GM18907 (cell line): ENCODE measurements at regions not wholly inside any gene's neighbourhood (a gene's known extent, or its start where the extent isn't known, plus 50 kb on each side); places are given as distances from the start of the nearest gene placed in this dataset.
A peak's percentile ranks its signal among the peaks of the same experiment; 100 is the strongest.
"Not testable (repeated sequence)": the region's sequence is repeated elsewhere in the genome, so short reads cannot be mapped to it uniquely, and the experiment has no call there.

Experiments used
- ATAC-seq: cut with Tn5 transposase; IDR thresholded peaks from one replicate; pipeline ENCODE4 v1.9.1; 2021; ENCODE audit warnings: mild to moderate bottlenecking, moderate library complexity; ENCODE audit not compliant: unreplicated experiment

DNA sequence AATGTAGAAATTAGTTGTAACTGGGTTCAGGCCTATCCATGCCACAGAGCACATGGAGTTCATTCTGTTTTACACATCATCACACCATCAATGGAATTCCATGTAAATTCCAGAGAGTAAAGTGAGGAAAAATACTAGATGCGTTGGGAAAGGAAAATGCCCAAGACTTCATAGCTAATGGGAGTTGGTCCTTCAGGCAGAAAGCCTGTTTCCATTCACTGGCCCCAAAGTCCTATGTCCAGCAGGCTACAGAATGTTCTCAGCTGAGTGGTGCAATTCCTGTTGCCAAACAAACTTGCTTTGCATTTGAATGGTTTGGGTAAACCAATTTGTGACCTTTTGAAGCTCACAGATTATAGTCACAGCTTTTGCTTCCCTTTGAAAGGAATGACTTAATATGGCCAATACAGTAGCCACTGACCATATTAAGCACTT, 164.6 kb upstream of the PFN2 start:
- ATAC-seq = no peak

DNA sequence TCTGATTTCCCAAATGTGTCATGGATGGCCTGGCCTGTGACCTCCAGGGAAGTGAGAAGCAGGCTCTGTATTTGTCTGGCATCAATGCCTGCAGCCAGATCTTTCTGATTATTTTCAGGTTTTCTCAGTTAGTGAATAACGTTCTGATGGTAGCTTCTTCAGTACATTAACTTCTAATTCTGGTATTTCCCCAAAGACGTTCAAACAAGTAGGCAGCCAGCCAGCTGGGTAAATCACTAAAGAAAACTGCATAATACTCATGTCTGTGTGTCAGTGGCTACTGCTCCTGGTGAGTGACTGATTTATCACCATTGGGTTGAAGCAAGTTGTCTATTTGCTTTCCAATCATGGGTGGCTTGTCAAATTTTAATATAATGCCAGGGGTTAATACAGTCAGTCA, 162.6 kb upstream of the PFN2 start:
- ATAC-seq = no peak

DNA sequence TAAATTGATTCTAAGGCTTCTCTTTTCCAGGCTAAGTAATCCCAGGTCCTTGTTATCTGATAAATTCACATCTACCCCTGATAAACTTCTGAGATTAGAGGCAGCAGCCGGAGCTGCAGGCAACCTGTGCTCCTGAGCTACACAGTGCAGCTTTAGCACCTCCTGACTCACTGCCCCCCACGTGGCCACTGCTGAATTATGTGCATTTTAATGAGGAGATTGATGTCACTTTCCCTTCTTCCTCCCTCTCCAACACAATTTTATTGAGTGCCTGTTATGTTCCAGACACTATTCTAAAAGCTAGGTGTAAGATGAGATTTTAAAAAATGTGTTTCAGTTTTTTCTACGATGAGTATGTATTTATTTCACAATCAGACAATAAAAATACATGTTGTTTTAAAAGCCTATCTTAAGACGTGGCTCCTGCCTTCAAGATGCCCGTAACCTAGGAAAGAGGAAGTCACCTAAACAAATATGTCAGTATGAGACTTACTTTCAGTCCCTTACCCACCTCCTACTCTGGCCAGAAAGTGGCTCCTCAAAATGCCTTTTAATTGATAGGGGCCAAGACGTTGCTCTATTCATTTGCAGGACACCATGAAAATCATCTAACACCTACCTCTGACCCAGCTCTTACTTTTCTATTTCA, 161.5 kb upstream of the PFN2 start:
- peak; percentile 68 for ATAC-seq

DNA sequence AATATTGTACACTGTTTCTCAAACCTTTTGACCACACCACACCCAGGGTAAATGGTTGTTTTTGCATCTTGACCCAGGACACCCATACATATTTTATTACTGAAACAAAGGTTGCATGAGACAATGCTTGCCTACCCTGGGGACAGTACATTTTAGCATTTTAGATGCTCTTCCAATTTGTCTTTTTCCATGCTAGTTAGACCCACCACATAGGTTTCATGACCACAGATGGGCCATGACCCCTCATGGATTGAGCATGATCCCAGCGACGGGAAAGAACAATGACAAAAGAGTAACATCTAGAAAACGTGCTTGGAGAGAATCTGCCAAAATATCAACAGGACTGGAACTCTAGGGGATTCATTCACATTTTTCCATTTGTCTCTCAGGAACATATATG, 161.0 kb upstream of the PFN2 start:
- ATAC-seq = no peak

DNA sequence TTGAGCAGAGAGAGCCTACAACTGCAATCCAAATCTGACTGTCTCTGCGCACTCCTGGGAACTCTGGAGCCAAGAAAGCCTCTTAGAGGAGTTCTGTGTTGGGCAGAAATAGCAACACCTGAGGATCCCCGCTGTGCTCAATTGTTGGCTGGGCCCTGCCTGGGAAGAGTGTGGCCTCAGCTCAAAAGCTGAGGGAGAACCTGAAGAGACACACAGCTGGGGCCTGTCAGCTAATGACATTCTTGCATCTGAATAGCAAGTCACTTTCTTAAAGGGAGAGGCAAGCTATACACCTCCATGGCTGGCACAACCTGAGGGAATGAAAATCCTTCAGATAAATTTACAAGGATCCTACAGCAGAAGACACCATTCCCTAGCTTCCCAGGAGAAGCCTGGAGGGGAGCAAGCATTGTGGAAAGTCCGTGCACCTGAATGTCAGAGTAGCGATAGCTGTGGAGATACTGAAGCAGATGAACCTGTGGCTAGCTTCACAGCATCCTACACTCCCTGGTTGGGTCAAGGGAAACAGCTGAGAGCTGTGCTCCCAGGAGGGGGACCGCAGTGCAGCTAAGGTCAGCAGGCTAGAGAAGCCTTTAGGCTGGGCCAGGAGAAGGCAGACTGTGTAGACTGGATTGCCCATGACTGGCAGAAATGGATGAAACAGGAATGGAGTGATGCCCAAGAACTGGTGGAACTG, 159.9 kb upstream of the PFN2 start:
- ATAC-seq = no peak

DNA sequence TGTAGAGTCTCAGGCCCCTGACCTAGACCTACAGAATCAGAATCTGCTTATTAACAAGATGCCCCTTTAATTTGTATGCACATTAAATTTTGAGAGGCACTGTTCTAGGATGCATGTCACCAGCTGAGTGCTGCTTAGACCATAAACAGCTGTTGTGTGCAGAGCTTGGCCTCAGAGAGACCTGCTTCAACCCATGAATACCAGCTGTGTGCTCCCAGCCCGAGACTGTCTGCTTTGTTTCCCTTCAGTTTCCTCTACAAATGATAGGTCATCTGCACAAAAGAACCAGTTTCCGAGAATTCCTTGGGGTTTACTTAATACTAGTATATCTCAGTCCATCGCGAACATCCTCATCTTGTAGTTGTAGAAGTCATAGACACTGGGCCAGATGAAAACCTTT, 158.5 kb upstream of the PFN2 start:
- ATAC-seq = no peak

DNA sequence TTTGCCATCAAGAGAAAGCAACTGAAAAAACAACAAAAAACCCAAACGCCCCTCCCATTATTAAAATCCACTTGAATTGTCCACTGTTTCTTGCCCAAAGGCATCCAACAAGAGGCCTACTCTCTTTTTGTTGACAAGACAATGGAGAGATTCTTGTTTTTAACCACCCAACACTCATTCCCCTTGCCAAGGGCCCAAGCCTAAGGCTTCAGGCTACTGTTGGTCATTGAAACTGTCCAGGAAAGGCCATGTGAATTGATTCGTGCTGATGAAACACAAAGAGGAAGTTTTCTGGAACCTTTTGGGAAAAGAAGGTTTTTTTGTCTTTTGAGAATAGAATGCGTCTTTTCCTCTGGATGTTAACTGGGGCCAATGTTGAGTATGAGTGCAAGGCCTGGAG, 157.4 kb upstream of the PFN2 start:
- no peak for ATAC-seq

DNA sequence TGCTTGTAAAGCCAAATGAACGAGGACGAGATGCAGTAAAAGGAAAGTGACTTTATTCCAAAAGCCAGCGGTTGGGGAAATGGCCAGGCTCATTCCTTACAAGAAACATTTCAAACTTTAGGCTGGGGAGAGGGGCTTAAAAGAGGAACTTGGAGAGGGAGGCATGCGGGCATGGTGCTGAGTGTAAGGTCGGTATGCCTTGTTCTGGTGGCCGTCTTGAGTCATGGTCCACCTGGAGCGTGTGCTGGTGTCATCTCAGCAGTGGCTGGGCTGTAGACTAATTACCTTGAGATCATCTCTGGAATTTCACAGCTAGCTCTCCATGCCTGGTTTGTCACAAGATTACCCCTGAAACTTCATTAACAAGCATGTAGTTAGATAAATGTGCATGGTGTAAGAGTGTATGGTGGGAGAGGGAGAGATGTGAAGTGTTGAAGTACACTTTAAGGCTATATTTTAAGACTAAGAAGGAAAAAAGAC, 156.4 kb upstream of the PFN2 start:
- no peak for ATAC-seq

DNA sequence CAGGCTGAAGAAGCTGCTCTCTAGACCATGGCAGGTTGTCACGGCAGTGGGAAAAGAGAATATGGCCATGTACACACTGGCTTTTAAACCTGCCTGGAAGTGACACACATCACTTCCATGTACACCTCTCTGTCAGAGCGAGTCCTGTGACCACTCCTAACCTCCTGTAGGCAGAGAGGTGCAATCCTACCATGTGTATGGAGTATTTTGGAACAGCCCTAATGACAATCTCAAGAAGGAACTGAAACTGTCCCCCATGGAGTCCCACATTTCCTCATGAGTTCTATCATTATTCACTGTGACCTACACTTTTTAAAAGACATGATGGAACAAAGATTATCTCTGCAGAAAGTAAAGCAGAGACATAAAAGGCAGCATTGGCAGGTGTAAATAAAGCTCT, 153.4 kb upstream of the PFN2 start:
- no peak for ATAC-seq

DNA sequence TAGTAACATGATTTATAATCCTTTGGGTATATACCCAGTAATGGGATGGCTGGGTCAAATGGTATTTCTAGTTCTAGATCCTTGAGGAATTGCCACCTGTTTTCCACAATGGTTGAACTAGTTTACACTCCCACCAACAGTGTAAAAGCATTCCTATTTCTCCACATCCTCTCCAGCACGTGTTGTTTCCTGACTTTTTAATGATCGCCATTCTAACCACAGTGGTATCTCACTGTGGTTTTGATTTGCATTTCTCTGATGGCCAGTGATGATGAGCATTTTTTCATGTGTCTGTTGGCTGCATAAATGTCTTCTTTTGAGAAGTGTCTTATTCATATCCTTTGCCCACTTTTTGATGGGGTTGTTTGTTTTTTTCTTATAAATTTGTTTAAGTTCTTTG, 152.6 kb upstream of the PFN2 start:
- not testable (repeated sequence) for ATAC-seq

DNA sequence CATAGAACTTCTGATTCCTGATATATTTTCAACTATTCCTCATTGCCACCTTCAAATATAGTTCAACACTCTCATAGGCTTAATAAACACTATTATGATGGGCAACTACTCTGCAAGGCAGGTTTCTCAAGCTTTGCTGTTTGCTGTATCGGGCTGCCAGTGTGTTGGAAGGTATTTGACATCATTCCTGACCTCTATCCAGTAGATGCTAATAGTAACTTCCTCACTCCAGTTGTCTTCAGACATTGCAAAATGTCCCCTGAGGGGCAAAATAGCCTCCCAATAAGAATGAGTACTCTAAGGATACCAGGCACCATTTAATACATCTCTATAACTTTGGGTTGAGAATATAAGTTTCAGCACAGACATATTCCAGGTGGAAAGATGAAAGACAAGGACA, 147.5 kb upstream of the PFN2 start:
- no peak for ATAC-seq

DNA sequence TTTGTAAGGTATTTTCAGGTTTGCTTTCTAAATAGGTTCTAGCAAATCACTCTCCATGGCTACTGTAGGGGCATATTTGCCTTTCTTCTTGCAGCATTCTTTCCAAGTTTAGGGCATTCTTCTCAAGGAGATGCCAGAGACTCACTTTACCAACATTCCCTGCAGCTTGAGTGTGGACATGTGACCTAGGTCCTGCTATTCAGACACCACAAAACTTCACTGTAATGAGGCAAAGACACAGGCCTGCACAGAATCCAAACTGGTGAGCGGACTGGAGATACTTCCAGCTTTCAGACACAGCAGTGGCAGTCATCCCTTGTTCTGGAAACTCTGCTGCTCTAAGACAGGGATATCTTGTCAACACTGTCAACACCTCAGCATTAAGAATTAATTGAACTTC, 146.4 kb upstream of the PFN2 start:
- ATAC-seq = no peak

DNA sequence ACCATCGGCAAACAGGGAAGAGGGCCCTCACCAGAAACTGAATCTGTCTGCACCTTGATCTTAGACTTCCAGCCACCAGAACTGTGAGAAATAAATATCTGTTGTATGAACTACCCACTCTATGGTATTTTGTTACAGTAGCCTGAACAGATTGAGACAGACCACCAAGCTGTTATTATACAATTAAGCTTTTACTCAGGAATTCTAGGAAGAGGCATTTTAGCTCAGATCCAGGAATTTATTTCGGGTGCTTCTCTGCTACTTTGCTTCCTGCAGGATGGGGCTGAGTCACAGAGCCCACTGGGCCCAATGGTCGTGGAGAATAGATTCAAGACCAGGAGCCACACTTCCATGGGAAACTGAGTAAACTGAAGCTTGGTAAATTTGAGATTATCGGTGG, 145.5 kb upstream of the PFN2 start:
- no peak for ATAC-seq

DNA sequence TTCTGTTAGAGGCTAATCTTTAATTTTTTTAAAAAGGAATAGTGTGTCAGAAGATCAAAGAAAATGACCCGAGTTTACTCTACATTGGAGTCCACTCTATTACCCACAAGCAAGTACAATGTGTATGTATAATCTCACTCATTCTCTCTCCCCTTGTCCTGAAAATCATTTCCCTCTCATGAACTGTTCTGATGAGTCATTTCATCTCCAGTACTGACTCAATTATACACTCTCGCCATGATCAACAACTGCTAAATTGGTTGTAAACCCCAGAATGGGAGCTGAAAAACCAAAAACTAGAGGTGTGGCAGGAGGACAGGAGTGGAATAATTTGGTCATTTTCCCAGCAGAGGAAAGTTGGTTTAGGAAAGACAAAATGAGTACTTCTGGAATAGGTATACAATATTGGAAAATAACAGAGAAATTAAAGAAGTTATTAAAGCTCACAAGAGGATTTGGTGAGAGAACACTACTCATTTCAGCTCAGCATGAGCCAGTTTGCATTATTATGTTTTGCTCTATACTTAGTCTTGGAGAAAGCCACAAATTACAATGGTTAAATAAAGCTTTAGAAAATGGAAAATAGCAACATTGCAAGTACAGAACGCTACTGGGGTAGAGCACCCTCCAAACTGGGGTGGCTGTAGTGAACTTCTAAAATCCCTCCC, 144.3 kb upstream of the PFN2 start:
- ATAC-seq = peak; percentile 93

DNA sequence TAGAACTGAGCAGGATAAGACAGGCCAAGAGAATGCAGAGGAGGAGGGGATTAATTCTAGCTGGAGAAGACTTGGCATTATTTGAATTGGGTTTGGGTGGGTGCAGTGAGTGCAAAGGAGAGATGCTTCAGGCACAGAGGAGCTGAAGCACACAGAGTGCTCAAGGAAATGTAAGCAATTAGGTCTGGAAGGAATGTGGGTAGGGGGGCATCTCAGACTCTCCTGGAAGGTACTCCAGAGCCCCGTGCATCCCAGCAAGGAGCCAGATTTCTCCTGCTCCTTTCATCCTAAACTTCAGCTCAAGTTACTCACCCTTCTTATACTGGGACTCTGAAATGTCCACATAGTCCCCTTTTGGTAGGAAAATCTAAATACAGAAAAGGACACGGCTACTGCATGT, 143.6 kb upstream of the PFN2 start:
- no peak for ATAC-seq

DNA sequence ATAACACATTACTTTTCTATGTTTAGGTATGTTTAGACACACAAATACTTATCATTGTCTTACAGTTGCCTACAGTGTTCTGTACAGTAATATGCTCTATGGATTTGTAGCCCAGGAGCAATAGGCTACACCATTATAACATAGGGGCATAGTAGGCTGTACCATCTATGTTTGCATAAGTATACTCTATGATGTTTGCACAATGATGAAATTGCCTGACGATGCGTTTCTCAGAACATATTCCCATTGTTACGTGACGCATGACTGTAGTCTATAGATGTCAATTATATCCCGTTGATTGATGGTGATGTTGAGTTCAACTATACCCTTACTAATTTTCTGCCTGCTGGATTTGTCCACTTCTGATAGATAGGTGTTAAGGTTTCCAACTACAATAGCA, 139.4 kb upstream of the PFN2 start:
- no peak for ATAC-seq

DNA sequence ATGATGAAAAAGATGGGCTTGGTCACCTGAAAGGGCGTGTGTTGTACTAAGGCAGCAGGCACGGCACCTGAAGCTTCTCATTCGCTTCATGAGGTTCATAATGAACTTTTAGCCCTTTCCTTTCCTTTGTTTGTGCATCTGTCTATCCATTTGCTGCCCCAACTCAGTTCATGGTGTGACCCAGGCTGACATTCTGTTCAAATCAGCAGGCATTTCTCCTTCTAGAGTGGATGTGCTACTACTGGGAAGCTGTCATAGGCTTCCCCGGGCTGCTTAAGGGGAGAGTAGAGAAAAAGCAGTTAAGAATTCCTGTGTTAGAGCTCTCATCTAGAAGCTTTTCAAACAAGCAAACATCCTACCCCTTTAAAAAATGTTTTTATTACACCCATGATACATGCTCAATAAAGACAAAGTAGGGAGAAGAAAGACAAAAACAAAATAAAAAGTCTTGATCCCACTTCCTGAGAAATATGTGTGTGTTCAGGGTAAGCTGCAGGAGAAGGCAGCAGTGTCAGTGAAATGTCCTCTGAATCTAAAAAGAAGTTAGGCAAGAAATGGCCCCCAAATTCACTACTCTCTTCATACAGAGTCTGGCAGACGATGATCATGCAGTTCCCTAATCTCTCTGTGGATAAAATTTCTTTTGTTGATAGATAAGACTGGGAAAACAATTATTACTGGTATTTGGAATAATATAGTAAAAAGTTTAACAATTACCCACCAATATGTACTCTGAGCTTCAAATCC, 136.9 kb upstream of the PFN2 start:
- no peak for ATAC-seq

DNA sequence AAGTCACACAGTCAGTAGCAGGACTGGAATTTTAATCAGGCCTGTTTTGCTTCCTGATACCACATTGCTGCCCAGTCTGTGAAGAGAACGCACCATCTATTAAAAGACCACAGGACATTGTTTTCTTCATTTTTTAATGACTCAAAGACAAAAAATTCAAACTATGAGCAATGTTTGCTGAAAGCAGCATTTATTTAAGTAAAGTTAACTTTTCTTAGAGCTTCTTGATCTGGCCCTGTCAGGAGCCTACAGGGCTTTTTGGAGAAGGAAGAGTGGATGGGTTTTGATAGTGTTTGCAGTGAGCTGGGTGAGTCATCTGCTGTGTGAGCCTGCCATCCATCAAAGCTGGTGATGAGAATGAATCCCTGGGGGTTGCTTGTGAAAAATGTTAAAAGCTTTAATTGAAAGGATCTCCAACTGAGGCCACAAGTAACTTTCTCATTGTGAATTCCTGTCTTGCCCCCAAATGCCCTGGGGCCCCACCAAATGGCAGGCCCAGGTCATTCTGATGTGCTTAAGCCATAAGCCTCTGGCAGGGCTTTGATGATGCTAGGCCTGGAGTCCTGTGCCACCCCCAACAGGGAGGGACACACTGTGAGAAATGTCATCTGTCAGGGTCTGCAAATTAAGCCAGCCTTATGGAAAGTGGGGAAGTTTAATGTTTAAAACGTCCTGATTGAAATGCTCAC, 136.2 kb upstream of the PFN2 start:
- ATAC-seq = no peak

DNA sequence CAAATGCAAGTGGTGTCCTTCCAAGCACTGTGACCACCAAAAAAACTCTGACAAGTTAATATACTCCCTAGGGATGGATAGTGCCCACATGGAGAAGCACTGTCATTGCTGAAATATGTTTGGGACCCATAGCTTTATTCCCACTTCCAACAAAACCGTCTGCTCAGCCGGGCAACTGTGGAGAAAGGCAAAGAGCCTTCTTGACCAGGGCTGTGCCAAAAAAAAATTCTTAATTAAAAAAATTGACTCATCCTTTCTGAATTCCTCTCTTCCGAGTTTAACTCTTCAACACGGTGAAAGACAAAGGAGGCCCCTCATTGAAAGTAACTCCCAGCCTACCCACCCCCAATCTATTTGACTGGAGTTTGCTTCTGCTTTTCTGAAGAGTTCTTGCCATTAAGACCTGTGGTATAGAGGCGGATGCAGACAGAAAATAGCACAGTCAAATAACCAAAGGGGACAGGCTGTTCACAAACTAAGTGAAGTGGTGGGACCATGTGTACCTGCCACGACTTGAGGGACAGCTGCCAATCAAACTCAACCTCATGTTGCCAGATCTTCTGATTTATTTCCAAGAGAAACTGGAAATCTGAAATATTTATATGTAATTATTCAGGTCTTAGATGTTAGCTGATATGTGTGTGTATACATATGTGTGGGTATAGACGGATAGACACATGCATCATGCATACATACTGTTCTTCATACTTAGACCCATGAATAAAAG, 135.4 kb upstream of the PFN2 start:
- no peak for ATAC-seq

DNA sequence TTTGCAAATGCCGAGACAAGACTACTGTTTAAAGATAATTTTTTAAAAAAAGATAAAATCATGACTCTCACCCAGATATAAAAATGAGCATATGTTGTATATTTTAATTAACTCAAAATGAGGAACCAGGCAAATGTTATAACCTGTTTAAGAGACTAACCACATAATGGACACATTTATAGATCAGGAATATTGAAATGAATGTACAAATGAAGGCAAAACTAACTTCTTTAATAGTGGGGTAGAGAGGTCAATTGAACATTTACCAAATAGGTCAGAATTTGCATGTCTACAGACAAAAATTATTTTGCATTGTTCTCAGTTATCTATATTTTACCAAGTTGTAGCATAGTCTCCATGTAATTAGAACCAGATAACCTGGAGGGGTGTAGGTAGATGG, 134.3 kb upstream of the PFN2 start:
- no peak for ATAC-seq
